B cell (primary cell): ENCODE measurements at regions not wholly inside any gene's neighbourhood (a gene's known extent, or its start where the extent isn't known, plus 50 kb on each side); places are given as distances from the start of the nearest gene placed in this dataset.
"Not testable (repeated sequence)": the region's sequence is repeated elsewhere in the genome, so short reads cannot be mapped to it uniquely, and the experiment has no call there.

ENCODE experiments used
- ATAC-seq: fragments of 200-7000 bp; cut with Tn5 transposase; one replicate; pipeline ENCODE4 v1.10.0; 2021; ENCODE audit warnings: low read depth, mild to moderate bottlenecking, moderate number of reproducible peaks, moderate library complexity
- CTCF ChIA-PET: fragments of 350-600 bp; sonication (Branson Sonifier 250); formaldehyde crosslinking; loops from one replicate; lab custom pipeline; 2021; ENCODE audit warnings: antibody characterized with exemption, inconsistent platforms; lab: Charles Lee
- POLR2A ChIA-PET: fragments of 350-600 bp; sonication (Branson Sonifier 250); formaldehyde crosslinking; loops from one replicate; lab custom pipeline; 2021; ENCODE audit warnings: antibody characterized with exemption; lab: Charles Lee
- DNase-seq: peaks from one replicate; pipeline ENCODE4 v3.0.0; 2013
- H2AFZ ChIP-seq: 2 replicates; pipeline ENCODE4 v1.6.1; 2012; ENCODE audit warnings: mild to moderate bottlenecking, low read depth, low read length; ENCODE audit not compliant: insufficient read depth, poor library complexity, severe bottlenecking
- H3K27ac ChIP-seq, 2 donors: 1 replicate in 1 of 2; 2 replicates in 1 of 2; pipeline ENCODE4 v1.5.1; 2012 to 2013; ENCODE audit warnings: low read length in 2 of 2, mild to moderate bottlenecking in 2 of 2, moderate library complexity in 1 of 2
- H3K27me3 ChIP-seq, 4 experiments: fragments of 200-600 bp in 1 of 4; sonication (generic) in 1 of 4; replicated peaks in 1 of 4; 1 replicate in 2 of 4; 2 replicates in 2 of 4; pipeline versions ENCODE4 v1.6.1 to v1.7.0; 2013 to 2016; ENCODE audit warnings: low read length in 3 of 4, mild to moderate bottlenecking in 2 of 4, mixed read lengths in 1 of 4, moderate library complexity in 1 of 4; ENCODE audit not compliant: insufficient read depth in 4 of 4, control insufficient read depth in 3 of 4; ENCODE audit errors: control extremely low read depth in 1 of 4
- H3K36me3 ChIP-seq, 2 experiments: replicated peaks in 1 of 2; 1 replicate in 1 of 2; 2 replicates in 1 of 2; pipeline versions ENCODE4 v1.6.1 to v1.7.1; 2013; ENCODE audit warnings: low read length in 1 of 2; ENCODE audit not compliant: insufficient read depth in 2 of 2, control insufficient read depth in 1 of 2; ENCODE audit errors: control extremely low read depth in 1 of 2, extremely low read depth in 1 of 2
- H3K4me1 ChIP-seq, 2 donors: fragments of 200-600 bp in 1 of 2; sonication (generic) in 1 of 2; 1 replicate in 1 of 2; 2 replicates in 1 of 2; pipeline versions ENCODE4 v1.5.1 to v1.6.1; 2013 to 2017; ENCODE audit warnings: low read length in 2 of 2; ENCODE audit not compliant: control insufficient read depth in 2 of 2, insufficient read depth in 2 of 2
- H3K4me2 ChIP-seq: replicated peaks from 2 replicates; pipeline ENCODE3; 2012; ENCODE audit warnings: mild to moderate bottlenecking, low read depth, low read length; ENCODE audit not compliant: poor library complexity, severe bottlenecking
- H3K4me3 ChIP-seq, 5 experiments: fragments of 200-600 bp in 1 of 5; sonication (generic) in 1 of 5; 1 replicate in 3 of 5; 2 replicates in 2 of 5; pipeline versions ENCODE4 v1.5.1 to v1.7.0; 2011 to 2016; ENCODE audit warnings: low read length in 4 of 5, mild to moderate bottlenecking in 4 of 5, low read depth in 2 of 5, control low read depth in 1 of 5, moderate library complexity in 1 of 5; ENCODE audit not compliant: insufficient read depth in 1 of 5; ENCODE audit errors: control extremely low read depth in 1 of 5, extremely low read depth in 1 of 5
- H3K79me2 ChIP-seq: fragments of 200-600 bp; sonication (generic); one replicate; pipeline ENCODE4 v1.6.0; 2016; ENCODE audit warnings: low read length; ENCODE audit not compliant: control insufficient read depth, insufficient read depth
- H3K9ac ChIP-seq: fragments of 200-600 bp; sonication (generic); 2 replicates; pipeline ENCODE4 v1.6.1; 2017; ENCODE audit warnings: mild to moderate bottlenecking, low read length, moderate library complexity
- H3K9me3 ChIP-seq, 3 donors: one replicate each; pipeline versions ENCODE4 v1.6.1 to v1.7.1; 2013; ENCODE audit warnings: low read length in 2 of 3; ENCODE audit not compliant: control insufficient read depth in 2 of 3, insufficient read depth in 1 of 3; ENCODE audit errors: control extremely low read depth in 1 of 3
- H4K20me1 ChIP-seq: 2 replicates; pipeline ENCODE4 v1.6.0; 2012; ENCODE audit warnings: mild to moderate bottlenecking, low read length; ENCODE audit not compliant: insufficient read depth, control insufficient read depth, poor library complexity, severe bottlenecking
- H3K27ac Mint-ChIP-seq: one replicate; pipeline ENCODE4 v1.8.0; 2021; ENCODE audit warnings: mixed read lengths
- H3K27me3 Mint-ChIP-seq: one replicate; pipeline ENCODE4 v1.8.0; 2021; ENCODE audit warnings: mixed read lengths
- H3K4me1 Mint-ChIP-seq: one replicate; pipeline ENCODE4 v1.8.0; 2021; ENCODE audit warnings: mixed read lengths
- H3K4me3 Mint-ChIP-seq: one replicate; pipeline ENCODE4 v1.8.0; 2021; ENCODE audit warnings: mixed read lengths
- H3K9me3 Mint-ChIP-seq: one replicate; pipeline ENCODE4 v1.8.0; 2022; ENCODE audit warnings: mixed read lengths; ENCODE audit not compliant: insufficient read depth
- CTCF ChIP-seq: fragments of 200-600 bp; IDR thresholded peaks from one replicate; pipeline ENCODE4 v1.8.0; 2022; ENCODE audit warnings: antibody characterized with exemption, mild to moderate bottlenecking
- EZH2 ChIP-seq: IDR thresholded peaks from 2 replicates; pipeline ENCODE4 v1.6.1; 2012; ENCODE audit warnings: borderline replicate concordance, low read depth, mild to moderate bottlenecking, moderate library complexity, low read length; ENCODE audit not compliant: insufficient read depth, poor library complexity, severe bottlenecking
- WGBS: methylation state at CpG from one replicate; pipeline ENCODE4 v1.1.5; 2013; ENCODE audit warnings: missing lambda C conversion rate; ENCODE audit not compliant: insufficient coverage; 5-methylcytosine and 5-hydroxymethylcytosine counted together
- intact Hi-C: fragments of 100-400 bp; cut with micrococcal nuclease; formaldehyde crosslinking; loops from one replicate; pipeline ENCODE4 v1.10.0; 2022

GRCh38 chr19:34871911-34872310 is 54.8 kb upstream of the ZNF30 start:
- ATAC-seq, H3K27ac Mint-ChIP-seq, H3K4me2 ChIP-seq, H3K36me3 ChIP-seq, POLR2A ChIA-PET, H3K27me3 Mint-ChIP-seq, H3K27ac ChIP-seq, H3K4me1 ChIP-seq, H3K27me3 ChIP-seq, H3K4me3 ChIP-seq, H3K4me3 Mint-ChIP-seq, H3K79me2 ChIP-seq, H3K4me1 Mint-ChIP-seq, H4K20me1 ChIP-seq, H3K9me3 ChIP-seq, H2AFZ ChIP-seq, H3K9me3 Mint-ChIP-seq, CTCF ChIA-PET, intact Hi-C loops, H3K9ac ChIP-seq, DNase-seq: not testable (repeated sequence)
- WGBS, result 92% methylated on average over 2 of the region's 3 CpGs

- no peak overlapping the region for H3K27ac ChIP-seq
- no peak overlapping the region for H3K4me3 Mint-ChIP-seq
- H4K20me1 ChIP-seq, result no peaks in the 10 kb centered on the region
- peaks cover 2% of the 10 kb centered on the region for H3K9me3 Mint-ChIP-seq
- intact Hi-C loops, result no loop called here
- no peaks in the 10 kb centered on the region for H3K27me3 Mint-ChIP-seq
- H3K36me3 ChIP-seq, result no peaks in the 10 kb centered on the region
- no peak overlapping the region for H3K4me2 ChIP-seq
- H3K4me3 ChIP-seq, result no peak overlapping the region
- H3K27ac Mint-ChIP-seq, result peak overlapping the region; percentile 32
- no peak overlapping the region for H2AFZ ChIP-seq
- no peaks in the 10 kb centered on the region for H3K4me1 ChIP-seq
- no peaks in the 10 kb centered on the region for H3K4me1 Mint-ChIP-seq
- WGBS, result 80% methylated on average over 1 of the region's 4 CpGs
- no peaks in the 10 kb centered on the region for H3K27me3 ChIP-seq
- DNase-seq (no peak), ATAC-seq (no peak)
- H3K79me2 ChIP-seq, result no peaks in the 10 kb centered on the region
- POLR2A ChIA-PET, result no interaction called here
- H3K9ac ChIP-seq, result no peak overlapping the region
- H3K9me3 ChIP-seq, result no peaks in the 10 kb centered on the region
- TF ChIP-seq CTCF (no peak), EZH2 (no peak)
- CTCF ChIA-PET, result no interaction called here
Measured at GRCh38 chr19:34867631-34868030, 59.1 kb upstream of the ZNF30 start.

- H3K27ac Mint-ChIP-seq, ATAC-seq, H3K36me3 ChIP-seq, H3K27me3 ChIP-seq, H3K4me2 ChIP-seq, H3K4me1 ChIP-seq, H2AFZ ChIP-seq, H3K79me2 ChIP-seq, DNase-seq, H3K27ac ChIP-seq, H3K27me3 Mint-ChIP-seq, POLR2A ChIA-PET, CTCF ChIA-PET, H3K9me3 ChIP-seq, H3K9ac ChIP-seq, H3K4me1 Mint-ChIP-seq, H3K4me3 Mint-ChIP-seq, H3K4me3 ChIP-seq, H4K20me1 ChIP-seq, H3K9me3 Mint-ChIP-seq, intact Hi-C loops: not testable (repeated sequence)
- no CpG with 5 or more reads among the region's 2 CpGs for WGBS
Measured at GRCh38 chr19:34865225-34865624, 61.5 kb upstream of the ZNF30 start.
